ENCODE measurements at regions not wholly inside any gene's neighbourhood (a gene's known extent, or its start where the extent isn't known, plus 50 kb on each side); places are given as distances from the start of the nearest gene placed in this dataset.
"Not testable (repeated sequence)": the region's sequence is repeated elsewhere in the genome, so short reads cannot be mapped to it uniquely, and the experiment has no call there.

GRCh38 chr12:126953365-126953889 lies 1313.5 kb upstream of the TMEM132C start:
- DNase-seq, result no peak

GRCh38 chr12:126960221-126960620 lies 1306.7 kb upstream of the TMEM132C start:
- DNase-seq, result no peak

- no peak for DNase-seq
These were observed 1306.3 kb upstream of the TMEM132C start for GRCh38 chr12:126960709-126961108.

- no peak for DNase-seq
These were observed 1303.1 kb upstream of the TMEM132C start for GRCh38 chr12:126963825-126964224.

GRCh38 chr12:126966498-126966897 lies 1300.5 kb upstream of the TMEM132C start:
- no peak for DNase-seq

- no peak for DNase-seq
These were observed 1299.8 kb upstream of the TMEM132C start for GRCh38 chr12:126967152-126967551.

GRCh38 chr12:126974779-126975178 lies 1292.2 kb upstream of the TMEM132C start:
- no peak for DNase-seq

GRCh38 chr12:126976579-126976978 lies 1290.4 kb upstream of the TMEM132C start:
- no peak for DNase-seq

GRCh38 chr12:126979564-126979963 lies 1287.4 kb upstream of the TMEM132C start:
- not testable (repeated sequence) for DNase-seq

GRCh38 chr12:126982707-126983106 lies 1284.3 kb upstream of the TMEM132C start:
- DNase-seq, result no peak

GRCh38 chr12:126983735-126984134 lies 1283.2 kb upstream of the TMEM132C start:
- DNase-seq, result not testable (repeated sequence)

- DNase-seq, result not testable (repeated sequence)
These were observed 1281.3 kb upstream of the TMEM132C start for GRCh38 chr12:126985663-126986062.

GRCh38 chr12:126989532-126989931 lies 1277.4 kb upstream of the TMEM132C start:
- DNase-seq, result no peak

GRCh38 chr12:126993898-126994297 lies 1273.1 kb upstream of the TMEM132C start:
- no peak for DNase-seq

GRCh38 chr12:126994599-126994998 lies 1272.4 kb upstream of the TMEM132C start:
- no peak for DNase-seq

GRCh38 chr12:126998031-126998430 lies 1268.9 kb upstream of the TMEM132C start:
- DNase-seq, result no peak

GRCh38 chr12:126998747-126999285 lies 1268.2 kb upstream of the TMEM132C start:
- DNase-seq, result no peak

GRCh38 chr12:126999352-126999751 lies 1267.6 kb upstream of the TMEM132C start:
- no peak for DNase-seq

GRCh38 chr12:127005406-127005805 lies 1261.6 kb upstream of the TMEM132C start:
- no peak for DNase-seq

- no peak for DNase-seq
These were observed 1260.0 kb upstream of the TMEM132C start for GRCh38 chr12:127006972-127007371.

- no peak for DNase-seq
These were observed 1258.1 kb upstream of the TMEM132C start for GRCh38 chr12:127008755-127009403.

- no peak for DNase-seq
These were observed 1254.9 kb upstream of the TMEM132C start for GRCh38 chr12:127012109-127012508.

- DNase-seq, result no peak
These were observed 1253.8 kb upstream of the TMEM132C start for GRCh38 chr12:127013197-127013596.

GRCh38 chr12:127014079-127014478 lies 1252.9 kb upstream of the TMEM132C start:
- DNase-seq, result no peak

GRCh38 chr12:127024791-127025190 lies 1242.2 kb upstream of the TMEM132C start:
- DNase-seq, result no peak
